Upper lobe of left lung (tissue), 4 donors: ENCODE measurements at regions not wholly inside any gene's neighbourhood (a gene's known extent, or its start where the extent isn't known, plus 50 kb on each side); places are given as distances from the start of the nearest gene placed in this dataset.

Experiments
- EP300 ChIP-seq, 4 donors: sonication (generic); formaldehyde crosslinking; IDR thresholded peaks; one replicate each; pipeline ENCODE4 v1.5.1; 2017; ENCODE audit warnings: antibody characterized with exemption in 4 of 4, control low read depth in 2 of 4
- POLR2A ChIP-seq, 4 donors: fragments of 450-650 bp; IDR thresholded peaks; one replicate each; pipeline ENCODE4 v1.5.1; 2016 to 2017; ENCODE audit warnings: antibody characterized with exemption in 4 of 4, mild to moderate bottlenecking in 2 of 4
- POLR2AphosphoS5 ChIP-seq, 2 donors: sonication (generic); formaldehyde crosslinking; IDR thresholded peaks; one replicate each; pipeline ENCODE4 v1.5.1; 2017; ENCODE audit warnings: antibody characterized with exemption in 2 of 2
- TF ChIP-seq, protein P1 (sequence below), 6 experiments: fragments of 450-650 bp in 4 of 6; fragments of 200-600 bp in 2 of 6; sonication (generic) in 2 of 6; IDR thresholded peaks; one replicate each; pipeline ENCODE4 v1.5.1; 2016 to 2019; ENCODE audit warnings: antibody characterized with exemption in 6 of 6

DNA sequence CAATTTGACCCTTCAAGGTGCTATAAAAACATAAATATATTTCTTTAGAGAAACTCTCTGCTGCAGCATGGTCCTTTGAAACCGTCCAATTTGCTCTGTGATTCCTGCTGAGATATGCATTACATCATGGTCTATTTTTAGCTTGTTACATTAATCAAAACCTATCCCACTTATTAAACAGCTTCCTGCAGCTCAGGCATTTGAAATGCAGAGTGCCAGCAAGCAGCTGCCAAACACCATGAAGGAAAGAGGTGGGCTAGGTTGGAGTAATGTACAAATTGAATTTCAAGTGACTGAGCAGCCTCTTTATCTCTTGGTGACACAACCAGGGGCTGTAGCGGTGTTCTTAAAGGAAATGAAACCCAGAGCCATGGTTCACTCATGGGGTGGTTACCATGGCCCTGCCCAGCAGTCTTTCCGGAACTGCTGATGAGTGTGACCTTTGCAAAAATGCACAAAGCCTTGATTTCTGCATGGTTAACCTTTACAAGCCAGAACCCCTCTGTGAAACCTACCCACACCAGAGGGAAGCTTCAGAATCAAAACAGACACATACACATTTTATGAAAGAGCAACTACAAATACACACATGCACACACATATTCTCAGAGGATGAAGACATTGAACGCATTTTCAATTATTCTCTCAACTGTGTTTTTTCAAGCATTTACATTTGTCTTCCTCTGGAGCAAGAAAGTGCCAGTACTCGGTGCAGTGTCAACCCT lies 155.8 kb upstream of the ZNF608 start:
- TF ChIP-seq POLR2A (IDR thresholded peaks at IDR 0.05): no peak
- TF ChIP-seq POLR2AphosphoS5 (IDR thresholded peaks at IDR 0.05): peak in 1 of 2 donors; percentile 13
- TF ChIP-seq, protein P1, sequence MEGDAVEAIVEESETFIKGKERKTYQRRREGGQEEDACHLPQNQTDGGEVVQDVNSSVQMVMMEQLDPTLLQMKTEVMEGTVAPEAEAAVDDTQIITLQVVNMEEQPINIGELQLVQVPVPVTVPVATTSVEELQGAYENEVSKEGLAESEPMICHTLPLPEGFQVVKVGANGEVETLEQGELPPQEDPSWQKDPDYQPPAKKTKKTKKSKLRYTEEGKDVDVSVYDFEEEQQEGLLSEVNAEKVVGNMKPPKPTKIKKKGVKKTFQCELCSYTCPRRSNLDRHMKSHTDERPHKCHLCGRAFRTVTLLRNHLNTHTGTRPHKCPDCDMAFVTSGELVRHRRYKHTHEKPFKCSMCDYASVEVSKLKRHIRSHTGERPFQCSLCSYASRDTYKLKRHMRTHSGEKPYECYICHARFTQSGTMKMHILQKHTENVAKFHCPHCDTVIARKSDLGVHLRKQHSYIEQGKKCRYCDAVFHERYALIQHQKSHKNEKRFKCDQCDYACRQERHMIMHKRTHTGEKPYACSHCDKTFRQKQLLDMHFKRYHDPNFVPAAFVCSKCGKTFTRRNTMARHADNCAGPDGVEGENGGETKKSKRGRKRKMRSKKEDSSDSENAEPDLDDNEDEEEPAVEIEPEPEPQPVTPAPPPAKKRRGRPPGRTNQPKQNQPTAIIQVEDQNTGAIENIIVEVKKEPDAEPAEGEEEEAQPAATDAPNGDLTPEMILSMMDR (IDR thresholded peaks at IDR 0.05): no peak
- TF ChIP-seq EP300 (IDR thresholded peaks at IDR 0.05): no peak
